ENCODE measurements at regions not wholly inside any gene's neighbourhood (a gene's known extent, or its start where the extent isn't known, plus 50 kb on each side); places are given as distances from the start of the nearest gene placed in this dataset.

DNA sequence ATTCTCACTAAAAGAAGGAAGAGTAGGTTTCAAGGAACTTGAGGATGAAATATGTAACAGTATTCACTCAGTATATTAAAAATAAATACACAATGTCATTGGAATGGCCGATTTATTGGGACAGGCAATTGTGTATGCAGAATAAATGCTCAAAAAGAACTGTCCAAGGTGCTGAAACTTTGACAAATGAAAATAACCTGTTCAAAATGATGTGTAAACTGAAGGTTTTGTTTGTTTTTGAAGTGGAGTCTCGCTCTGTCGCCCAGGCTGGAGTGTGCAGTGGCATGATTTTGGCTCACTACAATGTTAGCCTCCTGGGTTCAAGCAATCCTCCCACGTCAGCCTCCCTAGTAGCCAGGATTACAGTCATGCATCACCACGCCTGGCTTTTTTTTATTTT lies 318.7 kb upstream of the RBFOX1 start:
- no peak for DNase-seq (ENCODE audit: low spot score)

DNA sequence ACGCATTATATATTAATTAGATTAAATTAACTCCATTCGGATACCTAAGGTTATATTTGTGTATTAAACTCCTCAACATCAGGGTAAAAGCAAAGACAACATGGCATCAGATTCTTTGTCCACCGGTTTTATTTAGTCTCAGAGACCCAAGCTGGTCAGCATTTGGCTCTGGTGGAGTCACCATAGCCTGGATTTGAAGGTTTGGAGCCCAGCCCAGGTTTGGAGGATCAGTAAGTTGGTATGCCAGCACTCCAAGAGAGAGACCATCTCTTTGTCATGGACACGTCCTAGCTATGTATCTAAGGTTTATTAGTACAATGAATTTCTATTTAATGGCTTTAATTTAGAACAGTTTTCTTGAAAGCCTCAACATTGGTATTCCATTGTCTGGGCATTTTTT lies 328.4 kb upstream of the RBFOX1 start:
- no peak for DNase-seq (ENCODE audit: low spot score)

DNA sequence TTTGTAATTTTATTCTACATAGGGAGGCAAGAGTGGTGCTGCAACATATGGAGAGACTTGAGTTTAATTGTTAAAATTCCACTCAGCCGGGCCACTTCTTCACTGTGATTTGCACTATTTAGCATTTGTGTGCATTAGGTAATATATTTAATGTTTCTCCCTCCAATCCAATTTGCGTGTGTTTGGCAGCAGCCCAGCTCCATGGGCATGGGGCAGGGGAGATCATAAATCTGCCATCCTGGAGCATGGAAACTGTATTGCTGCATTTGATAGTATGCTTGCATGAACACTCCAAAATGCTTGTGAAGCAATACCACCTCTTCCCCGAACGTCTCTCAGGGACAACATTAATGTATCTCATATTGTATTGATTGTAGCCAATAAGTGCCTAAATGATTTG lies 339.1 kb upstream of the RBFOX1 start:
- no peak for DNase-seq (ENCODE audit: low spot score)

DNA sequence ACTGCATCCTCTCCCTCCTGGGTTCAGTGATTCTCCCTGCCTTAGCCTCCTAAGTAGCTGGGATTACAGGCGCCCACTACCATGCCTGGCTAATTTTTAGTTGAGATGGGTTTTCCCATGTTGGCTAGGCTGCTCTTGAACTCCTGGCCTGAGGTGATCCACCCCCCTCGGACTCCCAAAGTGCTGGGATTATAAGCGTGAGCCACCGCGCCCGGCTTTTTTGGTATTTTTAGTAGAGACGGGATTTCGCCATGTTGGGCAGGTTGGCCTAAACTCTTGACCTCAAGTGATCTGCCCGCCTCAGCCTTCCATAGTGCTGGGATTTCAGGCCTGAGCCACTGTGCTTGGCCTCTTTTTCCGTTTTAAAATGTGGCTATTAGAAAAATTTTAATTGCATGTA lies 343.8 kb upstream of the RBFOX1 start:
- DNase-seq (ENCODE audit: low spot score) = no peak

DNA sequence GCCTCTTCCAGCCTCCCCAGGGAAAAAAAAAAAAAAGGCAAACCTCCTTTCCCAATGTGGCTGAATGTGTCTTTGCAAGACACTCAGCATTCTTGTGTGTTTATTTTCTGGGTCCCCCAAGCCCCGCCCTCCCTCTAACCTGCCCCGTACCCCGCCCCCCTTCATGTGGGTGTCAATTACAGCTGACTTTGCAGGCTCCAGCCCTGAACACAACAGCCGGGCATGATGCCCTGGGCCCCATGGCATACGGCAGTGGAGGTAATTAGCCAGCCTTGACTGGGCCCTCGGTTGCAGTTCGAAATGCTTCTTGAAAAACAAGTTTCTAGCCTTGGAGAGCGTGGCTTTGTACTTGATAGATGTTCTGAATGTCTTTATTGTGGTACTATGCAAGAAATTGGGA lies 354.7 kb upstream of the RBFOX1 start:
- DNase-seq (ENCODE audit: low spot score) = no peak

GRCh38 chr16:6977291-6977690 lies 355.4 kb upstream of the RBFOX1 start:
- DNase-seq (ENCODE audit: low spot score) = no peak

- DNase-seq (ENCODE audit: low spot score) = no peak
Observed at GRCh38 chr16:6976716-6977115, 355.9 kb upstream of the RBFOX1 start.

DNA sequence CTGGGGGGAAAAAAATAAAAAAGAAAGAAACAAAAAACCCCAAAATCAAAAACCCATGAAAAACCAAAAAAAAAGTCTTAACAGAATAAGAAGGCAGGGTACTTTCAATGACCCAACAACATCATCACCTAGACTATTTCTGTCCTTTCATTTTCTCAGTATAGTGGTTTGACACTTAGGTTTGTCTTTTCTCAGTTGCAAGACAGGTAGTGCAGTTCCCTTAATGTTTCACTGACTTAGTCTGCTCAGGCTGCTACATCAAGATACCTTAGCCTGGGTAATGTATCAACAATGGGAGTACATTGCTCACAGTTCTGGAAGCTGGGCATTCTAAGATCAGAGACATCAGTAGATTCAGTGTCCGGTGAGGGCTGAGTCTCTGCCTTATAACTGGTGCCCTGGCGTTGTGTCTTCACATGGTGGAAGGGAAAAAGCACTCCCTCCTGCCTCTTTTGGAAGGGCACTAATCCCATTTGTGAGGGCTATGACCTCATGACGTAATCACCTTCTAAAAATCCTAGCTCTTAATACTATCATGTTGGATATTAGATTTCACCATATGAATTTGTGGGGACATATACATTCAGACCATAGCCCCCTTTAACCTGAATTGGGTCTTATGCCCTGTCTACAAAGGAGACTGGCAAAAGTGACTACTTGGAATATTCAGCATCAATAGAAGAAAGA lies 362.3 kb upstream of the RBFOX1 start:
- no peak for DNase-seq (ENCODE audit: low spot score)

DNA sequence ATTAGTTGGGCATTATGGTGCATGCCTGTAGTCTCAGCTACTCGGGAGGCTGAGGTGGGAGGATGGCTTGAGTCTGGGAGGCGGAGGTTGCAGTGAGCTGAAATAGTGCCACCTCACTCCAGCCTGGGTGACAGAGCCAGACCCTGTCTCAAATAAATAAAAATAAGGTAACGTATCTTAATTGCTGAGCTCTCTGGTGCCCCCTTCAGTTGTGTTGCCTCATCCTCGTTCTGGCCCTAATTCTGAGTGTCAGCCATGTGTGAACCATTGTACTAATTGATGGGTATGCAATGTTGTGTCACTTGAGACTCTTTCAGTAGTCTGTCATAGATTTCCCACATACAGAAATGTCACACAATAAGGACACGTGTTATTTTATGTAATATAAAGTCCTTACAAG lies 363.1 kb upstream of the RBFOX1 start:
- no peak for DNase-seq (ENCODE audit: low spot score)

GRCh38 chr16:6967796-6968320 lies 364.8 kb upstream of the RBFOX1 start:
- DNase-seq (ENCODE audit: low spot score) = no peak

- no peak for DNase-seq (ENCODE audit: low spot score)
Observed at GRCh38 chr16:6966925-6967324, 365.7 kb upstream of the RBFOX1 start.

- no peak for DNase-seq (ENCODE audit: low spot score)
Observed at GRCh38 chr16:6964679-6965078, 368.0 kb upstream of the RBFOX1 start.

DNA sequence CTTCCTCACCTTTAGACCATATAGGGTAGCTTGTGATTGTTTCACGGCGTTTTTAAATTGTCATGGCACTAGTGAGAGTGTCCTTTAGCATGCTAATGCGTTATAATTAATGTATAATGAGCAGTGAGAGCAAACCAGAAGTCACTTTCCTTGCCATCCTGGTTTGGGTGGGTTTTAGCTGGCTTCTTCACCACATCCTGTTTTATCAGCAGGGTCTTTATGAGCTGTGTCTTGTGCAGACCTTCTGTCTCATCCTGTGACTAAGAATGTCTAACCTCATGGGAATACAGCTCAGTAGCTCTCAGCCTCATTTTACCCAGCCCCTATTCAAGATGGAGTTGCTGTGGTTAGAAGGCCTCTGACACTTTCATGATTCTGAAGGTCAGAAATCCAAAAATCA lies 370.9 kb upstream of the RBFOX1 start:
- DNase-seq (ENCODE audit: low spot score) = no peak

- no peak for DNase-seq (ENCODE audit: low spot score)
Observed at GRCh38 chr16:6958184-6958583, 374.5 kb upstream of the RBFOX1 start.

GRCh38 chr16:6957681-6958080 lies 375.0 kb upstream of the RBFOX1 start:
- no peak for DNase-seq (ENCODE audit: low spot score)

DNA sequence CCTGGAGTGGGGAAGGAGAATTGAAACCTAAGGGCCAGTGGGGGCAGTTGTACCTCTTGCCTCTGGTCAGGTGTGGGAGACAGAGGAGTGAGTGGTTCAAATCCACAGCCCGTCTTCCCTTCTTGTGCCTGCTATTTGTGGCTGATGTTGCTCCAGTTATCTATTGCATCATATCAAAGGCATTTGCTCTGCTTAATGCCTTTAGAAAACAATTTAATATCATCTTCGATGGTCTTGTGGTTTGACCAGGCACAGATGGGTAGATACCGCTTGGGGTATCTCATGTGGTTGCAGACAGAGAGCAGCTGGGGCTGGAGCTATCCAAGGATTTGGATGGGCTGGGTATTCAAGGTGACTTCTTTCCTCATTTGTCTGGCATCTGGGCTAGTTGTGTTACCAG lies 376.1 kb upstream of the RBFOX1 start:
- no peak for DNase-seq (ENCODE audit: low spot score)

- DNase-seq (ENCODE audit: low spot score) = no peak
Observed at GRCh38 chr16:6955303-6955702, 377.3 kb upstream of the RBFOX1 start.

GRCh38 chr16:6949240-6949639 lies 383.4 kb upstream of the RBFOX1 start:
- no peak for DNase-seq (ENCODE audit: low spot score)

DNA sequence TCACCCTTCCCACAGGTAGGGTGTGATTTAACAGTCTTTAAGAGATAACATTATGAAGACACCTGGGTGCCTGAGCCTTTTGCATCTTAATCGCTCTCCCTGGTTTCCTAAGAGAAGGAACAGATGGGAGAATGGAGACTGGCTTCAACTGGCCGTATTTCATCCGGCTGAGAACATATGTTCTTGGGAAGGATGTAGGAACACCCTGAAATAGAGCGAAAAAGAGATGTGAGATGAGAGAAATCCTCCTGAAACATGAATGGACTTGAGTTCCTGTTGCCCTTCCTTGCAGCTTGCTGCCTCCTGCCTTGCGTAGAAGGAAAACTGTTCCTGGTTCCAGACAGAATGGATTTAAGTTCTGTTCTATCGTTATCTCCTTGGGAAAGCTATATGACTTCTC lies 385.4 kb upstream of the RBFOX1 start:
- no peak for DNase-seq (ENCODE audit: low spot score)

DNA sequence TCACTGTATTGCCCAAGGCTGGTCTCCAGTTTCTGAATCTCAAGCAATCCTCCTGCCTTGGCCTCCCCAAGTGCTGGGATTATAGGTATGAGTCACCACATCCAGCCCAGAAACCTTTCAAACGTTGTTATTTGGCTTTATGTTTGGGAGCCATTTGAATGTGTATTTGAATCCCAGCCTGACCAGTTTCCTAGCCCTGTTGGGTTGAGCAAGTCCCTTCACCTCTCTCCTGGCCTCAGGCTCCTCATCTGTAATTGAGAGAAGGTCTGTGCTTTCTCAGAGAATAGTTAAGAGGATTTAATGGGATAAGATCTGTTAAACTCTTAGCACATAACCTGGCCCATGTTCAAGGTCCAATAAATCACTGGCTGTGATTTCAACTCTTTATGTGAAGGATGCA lies 385.8 kb upstream of the RBFOX1 start:
- no peak for DNase-seq (ENCODE audit: low spot score)

DNA sequence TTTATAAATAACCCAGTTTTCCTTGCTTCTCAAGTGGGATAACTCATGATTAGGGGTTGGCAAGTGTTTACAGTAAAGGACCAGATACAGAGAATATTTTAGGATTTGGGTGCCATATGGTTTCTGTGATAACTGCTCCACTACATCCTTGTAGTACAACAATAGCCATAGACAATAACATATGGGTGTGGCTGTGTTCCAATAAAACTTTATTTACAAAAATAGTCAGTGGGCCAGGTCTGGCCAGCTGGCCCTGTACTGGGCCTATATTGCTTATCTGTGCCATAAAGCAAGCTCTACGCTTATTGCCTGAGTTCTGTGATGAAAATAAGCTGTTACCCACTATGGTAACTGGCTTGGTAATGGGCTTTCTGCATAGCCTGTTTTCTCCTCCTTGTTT lies 386.5 kb upstream of the RBFOX1 start:
- no peak for DNase-seq (ENCODE audit: low spot score)

- no peak for DNase-seq (ENCODE audit: low spot score)
Observed at GRCh38 chr16:6940968-6941367, 391.7 kb upstream of the RBFOX1 start.

DNA sequence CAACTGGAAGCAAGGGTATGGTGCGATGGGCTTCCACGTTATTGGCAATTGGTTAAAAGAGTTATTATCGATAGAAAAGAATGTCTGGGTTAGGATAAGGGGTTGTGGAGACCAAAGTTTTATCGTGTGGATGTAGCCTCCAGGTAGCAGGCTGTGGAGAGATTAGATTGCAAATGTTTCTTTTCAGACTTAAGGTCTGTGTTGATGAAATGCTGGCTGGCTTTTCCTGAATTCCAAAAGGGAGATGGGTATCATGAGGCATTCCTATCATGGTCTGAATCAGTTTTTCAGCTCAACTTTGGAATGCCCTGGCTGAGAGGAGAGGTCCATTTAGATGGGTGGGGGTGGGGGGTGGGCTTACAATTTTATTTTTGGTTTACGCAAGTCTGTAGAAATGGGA lies 395.0 kb upstream of the RBFOX1 start:
- no peak for DNase-seq (ENCODE audit: low spot score)

- no peak for DNase-seq (ENCODE audit: low spot score)
Observed at GRCh38 chr16:6932871-6933385, 399.7 kb upstream of the RBFOX1 start.

Measured in CD4-positive, alpha-beta T cell treated with Interleukin-15 for 4 hours (primary cell).